Stimulated activated CD8-positive, alpha-beta memory T cell treated with anti-CD3 and anti-CD28 coated beads, Interleukin-4, amount 100 ng/mL, for 48 hours (primary cell): ENCODE measurements at regions not wholly inside any gene's neighbourhood (a gene's known extent, or its start where the extent isn't known, plus 50 kb on each side); places are given as distances from the start of the nearest gene placed in this dataset.
"Not testable (repeated sequence)": the region's sequence is repeated elsewhere in the genome, so short reads cannot be mapped to it uniquely, and the experiment has no call there.

ENCODE experiments used
- DNase-seq: peaks from one replicate; pipeline ENCODE4 v3.0.0-alpha.2; 2020

DNA sequence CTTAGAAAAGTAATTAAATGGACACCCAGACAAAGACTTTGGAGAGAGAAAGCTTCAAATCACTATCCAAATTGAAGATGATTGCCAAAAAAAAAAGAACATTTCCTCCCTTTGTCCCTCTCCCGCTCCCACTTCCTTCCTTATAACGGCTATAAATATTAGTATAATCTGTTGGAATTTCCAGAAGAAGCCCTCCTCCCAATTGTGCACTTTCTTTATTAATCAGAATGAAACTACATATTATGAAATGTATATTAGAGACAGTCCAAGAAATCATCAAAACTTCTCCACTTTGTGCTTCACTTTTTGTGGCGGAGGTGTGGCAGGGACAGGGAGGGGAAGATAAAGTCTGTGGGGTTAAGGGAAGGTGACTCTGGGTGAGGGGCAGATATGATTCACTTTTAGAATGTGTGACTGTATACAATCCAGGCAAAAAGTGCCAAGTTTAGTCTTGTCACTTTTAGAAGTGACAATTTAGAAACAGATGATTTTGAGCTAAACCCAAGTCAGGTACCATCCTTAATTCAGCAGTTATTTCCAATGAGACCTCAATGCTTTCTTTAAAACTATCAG, 195.0 kb upstream of the MARCKS start:
- no peak for DNase-seq

DNA sequence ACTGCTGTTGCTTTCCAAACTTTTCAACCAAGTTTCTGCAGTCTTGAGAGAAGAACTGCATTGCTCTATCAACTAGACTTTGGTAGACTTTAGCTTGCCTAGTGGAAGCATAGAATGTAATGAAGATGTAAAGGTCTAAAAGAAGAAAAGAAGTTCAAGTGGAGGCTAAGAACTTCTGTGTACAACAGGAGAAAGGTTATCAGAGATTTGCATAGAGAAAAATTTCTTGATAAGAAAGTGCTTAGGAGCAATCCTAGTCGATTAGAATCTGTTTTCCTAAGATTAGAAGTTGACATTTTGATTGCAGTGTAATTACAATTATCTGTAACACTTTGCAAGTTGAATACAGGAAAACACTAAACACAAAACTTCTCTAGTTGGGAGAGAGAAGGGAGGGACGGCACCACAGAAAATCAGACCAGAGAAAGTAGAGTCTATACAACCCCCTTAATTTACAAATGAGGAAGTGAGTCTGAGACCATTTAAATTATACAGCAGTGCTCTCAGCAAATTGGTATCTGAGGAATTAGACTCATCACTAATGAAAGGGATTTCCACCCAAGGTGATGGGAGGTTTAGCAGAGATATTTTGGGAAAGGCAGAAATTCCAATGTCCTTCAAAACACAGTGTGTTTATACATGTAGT, 194.3 kb upstream of the MARCKS start:
- no peak for DNase-seq

DNA sequence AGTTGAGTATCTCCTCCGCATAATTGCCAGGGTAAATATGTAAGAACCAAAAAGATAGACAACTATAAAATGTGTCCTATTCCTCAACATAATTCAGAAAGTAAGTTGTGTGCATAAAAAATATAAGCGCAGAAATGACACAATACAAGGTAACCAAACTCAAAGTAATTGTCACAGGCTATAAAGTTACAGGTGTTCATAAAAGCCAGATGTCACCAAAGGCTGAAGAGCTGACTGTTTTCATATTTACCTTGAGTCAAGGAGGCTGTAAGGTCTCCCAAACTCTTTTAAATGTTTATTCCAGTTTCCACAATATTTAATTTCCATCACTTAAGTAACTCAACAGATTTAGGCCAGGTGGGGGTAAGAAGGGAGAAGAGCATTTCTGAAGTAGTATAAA, 192.2 kb upstream of the MARCKS start:
- DNase-seq = no peak

GRCh38 chr6:113668641-113669408, 188.3 kb upstream of the MARCKS start:
- DNase-seq = no peak

- DNase-seq = no peak
Observed at GRCh38 chr6:113669606-113670005, 187.5 kb upstream of the MARCKS start.

DNA sequence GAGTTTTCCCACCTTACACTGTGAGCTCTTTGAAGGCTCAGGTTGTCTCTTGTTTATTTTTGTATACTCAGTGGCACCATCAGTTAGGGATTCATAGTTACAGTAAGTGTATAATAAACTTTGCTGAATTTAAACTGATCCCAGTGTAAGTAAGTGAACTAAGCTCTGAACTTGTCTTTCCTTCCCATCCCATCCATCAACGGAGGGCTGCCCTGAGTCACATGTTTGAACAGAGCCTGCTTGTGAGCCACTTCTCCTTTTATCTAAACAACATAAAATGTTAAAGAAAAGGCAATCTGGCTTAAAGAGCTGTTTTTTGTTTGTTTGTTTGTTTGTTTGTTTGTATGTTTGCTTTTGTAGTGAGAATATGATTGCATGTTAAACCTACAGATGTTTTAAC, 185.7 kb upstream of the MARCKS start:
- no peak for DNase-seq

DNA sequence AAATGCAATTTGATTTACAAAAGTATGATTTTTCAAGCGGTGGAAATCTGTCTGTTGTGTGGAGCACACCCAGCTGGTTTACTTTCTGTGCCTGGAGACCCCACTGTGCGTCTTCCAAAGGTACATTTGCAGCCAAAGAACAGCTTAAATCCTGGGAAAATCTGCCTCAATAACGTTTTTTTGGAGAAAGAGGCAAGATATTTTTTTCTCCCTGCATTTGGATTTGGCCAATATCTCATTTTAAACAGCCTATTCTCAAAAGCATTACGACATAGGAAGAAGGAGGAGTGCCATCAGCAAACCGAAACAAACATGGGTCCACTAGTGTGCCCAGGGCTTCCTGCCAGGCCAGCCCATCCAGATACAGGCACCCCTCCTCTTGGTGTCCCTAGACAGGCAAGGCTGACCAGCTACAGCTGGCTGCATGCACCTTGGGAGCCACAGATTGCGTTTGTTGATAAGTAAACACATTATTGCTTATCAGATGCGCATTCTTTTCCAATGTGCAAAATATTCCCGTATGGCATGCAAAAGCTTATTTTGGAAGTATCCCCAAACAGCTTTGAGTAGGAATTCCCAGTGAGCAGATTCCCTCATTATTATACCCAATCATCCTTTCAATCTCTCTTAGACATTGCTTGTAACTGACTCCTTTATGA, 184.5 kb upstream of the MARCKS start:
- DNase-seq = no peak

GRCh38 chr6:113674075-113674474, 183.1 kb upstream of the MARCKS start:
- DNase-seq = no peak

GRCh38 chr6:113676057-113676456, 181.1 kb upstream of the MARCKS start:
- DNase-seq = no peak

DNA sequence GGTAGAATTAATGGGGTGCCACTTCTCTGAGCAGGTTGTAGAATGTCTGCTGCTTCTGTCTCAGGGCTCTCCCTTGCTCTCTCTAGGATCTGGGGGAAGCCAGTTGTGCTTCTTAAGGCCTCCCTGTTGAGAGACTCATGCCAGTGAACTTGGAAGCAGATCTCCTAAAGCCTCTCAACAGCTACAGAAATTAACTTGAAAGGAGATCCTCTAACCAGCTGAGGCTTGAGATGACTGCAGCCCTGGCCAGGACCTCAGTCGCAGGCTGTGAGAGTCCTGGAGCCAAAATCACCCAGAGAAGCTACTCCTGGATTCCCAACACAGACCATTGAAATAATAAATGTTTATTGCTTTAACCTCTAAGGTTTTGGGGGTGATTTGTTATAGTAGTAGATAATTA, 180.2 kb upstream of the MARCKS start:
- DNase-seq = no peak

DNA sequence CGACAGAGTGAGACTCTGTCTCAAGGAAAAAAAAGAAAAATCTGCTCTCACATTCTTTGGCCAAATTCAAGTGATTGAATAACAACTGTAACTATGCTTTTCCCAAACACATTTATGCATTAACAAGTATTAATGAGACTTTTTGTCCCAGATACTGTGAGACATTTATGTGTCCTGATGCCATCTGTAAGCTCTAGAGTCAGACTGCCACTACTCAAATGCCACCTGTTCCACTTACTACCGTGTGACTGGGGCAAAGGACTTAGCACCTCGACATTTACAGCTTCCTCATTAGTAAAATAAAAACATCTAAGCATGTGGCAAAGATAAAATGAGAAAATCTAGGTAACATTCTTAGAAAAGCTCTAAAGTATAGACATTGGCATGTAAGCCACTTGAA, 178.1 kb upstream of the MARCKS start:
- DNase-seq = no peak

DNA sequence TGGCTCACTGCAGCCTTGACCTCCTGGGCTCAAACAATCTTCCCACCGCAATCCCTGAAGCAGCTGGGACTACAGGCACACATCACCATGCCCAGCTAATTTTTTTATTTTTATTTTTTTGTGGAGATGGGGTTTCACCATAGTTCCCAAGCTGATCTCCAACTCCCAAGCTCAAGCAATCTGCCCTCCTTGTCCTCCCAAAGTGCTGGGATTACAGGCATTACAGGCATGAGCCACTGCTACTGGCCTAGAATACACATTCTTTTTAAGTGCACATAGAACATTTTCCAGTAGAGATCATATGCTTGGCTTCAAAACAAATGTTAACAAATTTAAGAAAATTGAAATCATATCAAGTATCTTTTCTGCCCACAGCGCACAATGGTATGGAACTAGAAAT, 176.8 kb upstream of the MARCKS start:
- no peak for DNase-seq

DNA sequence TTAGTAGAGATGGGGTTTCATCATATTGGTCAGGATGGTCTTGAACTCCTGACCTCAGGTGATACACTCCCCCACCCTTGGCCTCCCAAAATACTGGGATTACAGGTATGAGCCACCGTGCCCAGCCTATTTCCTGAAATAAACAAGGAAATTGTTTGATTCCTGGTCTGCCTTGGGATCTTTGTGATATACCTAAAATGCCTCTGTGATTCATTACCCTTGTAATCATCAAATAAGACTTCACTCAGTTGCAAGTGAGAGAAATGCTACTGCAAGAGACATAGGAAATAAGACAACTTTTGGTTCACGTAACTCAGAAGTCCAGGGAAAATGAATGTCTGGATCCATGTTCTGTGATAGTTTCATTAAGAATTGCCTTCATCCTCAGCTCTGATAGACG, 173.2 kb upstream of the MARCKS start:
- DNase-seq = no peak

GRCh38 chr6:113684382-113684901, 172.7 kb upstream of the MARCKS start:
- no peak for DNase-seq

- DNase-seq = no peak
Observed at GRCh38 chr6:113686049-113686448, 171.1 kb upstream of the MARCKS start.

- DNase-seq = not testable (repeated sequence)
Observed at GRCh38 chr6:113689620-113690019, 167.5 kb upstream of the MARCKS start.

GRCh38 chr6:113690281-113691259, 166.6 kb upstream of the MARCKS start:
- no peak for DNase-seq

GRCh38 chr6:113691260-113691656, 165.9 kb upstream of the MARCKS start:
- DNase-seq = no peak

GRCh38 chr6:113693851-113694250, 163.3 kb upstream of the MARCKS start:
- DNase-seq = no peak

DNA sequence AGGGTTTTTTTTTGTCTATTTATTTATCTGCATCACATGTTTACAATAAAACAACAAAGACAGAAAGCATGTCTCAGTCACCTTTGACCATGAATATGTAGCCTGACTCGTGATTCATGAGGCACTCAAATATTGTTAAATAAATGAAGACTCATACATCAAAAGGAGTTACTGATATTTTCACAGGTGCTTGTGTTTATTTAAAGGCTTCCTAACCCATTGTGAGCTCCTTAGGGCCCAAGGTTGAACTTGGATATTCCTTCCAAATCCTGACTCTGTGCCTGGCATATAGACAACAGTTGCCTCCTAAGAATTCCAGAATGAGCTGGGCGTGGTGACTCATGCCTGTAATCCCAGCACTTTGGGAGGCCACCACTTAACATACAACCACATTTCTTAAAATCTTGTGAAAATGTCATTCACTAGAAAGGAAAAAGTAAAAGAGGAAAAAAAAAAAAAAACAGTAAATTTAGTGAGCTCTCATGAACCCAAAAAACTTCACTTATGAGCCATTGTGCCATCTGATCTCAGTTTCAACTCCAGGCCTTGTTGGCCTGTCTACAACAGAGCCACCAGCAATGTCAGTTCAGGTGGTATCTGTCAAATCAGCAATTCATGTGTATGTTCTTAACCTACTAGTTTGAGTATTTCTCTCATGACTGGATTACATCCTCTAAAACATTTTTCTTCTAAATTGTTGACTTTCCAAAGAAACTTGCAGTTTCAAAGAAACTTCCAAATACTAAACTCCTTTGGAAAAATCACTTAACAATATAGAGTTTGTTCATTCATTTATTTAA, 162.7 kb upstream of the MARCKS start:
- DNase-seq = no peak

- no peak for DNase-seq
Observed at GRCh38 chr6:113695516-113695915, 161.6 kb upstream of the MARCKS start.

GRCh38 chr6:113696960-113697359, 160.2 kb upstream of the MARCKS start:
- no peak for DNase-seq
